HEK293 (cell line): ENCODE measurements at regions not wholly inside any gene's neighbourhood (a gene's known extent, or its start where the extent isn't known, plus 50 kb on each side); places are given as distances from the start of the nearest gene placed in this dataset.
"Not testable (repeated sequence)": the region's sequence is repeated elsewhere in the genome, so short reads cannot be mapped to it uniquely, and the experiment has no call there.

ENCODE experiments used
- FEZF1 ChIP-seq: fragments of 450-650 bp; formaldehyde crosslinking; IDR thresholded peaks from 2 replicates; pipeline ENCODE4 v1.5.1; 2016; ENCODE audit warnings: missing biosample characterization, missing genetic modification characterization
- KLF10 ChIP-seq: fragments of 450-650 bp; IDR thresholded peaks from 2 replicates; pipeline ENCODE4 v1.5.1; 2018; ENCODE audit warnings: missing biosample characterization, mild to moderate bottlenecking, missing genetic modification characterization
- MEIS1 ChIP-seq: sonication (generic); formaldehyde crosslinking; IDR thresholded peaks from 2 replicates; pipeline ENCODE4 v1.8.1; 2022; ENCODE audit warnings: missing genetic modification reagents, mild to moderate bottlenecking, borderline replicate concordance
- WT1 ChIP-seq: fragments of 450-650 bp; formaldehyde crosslinking; IDR thresholded peaks from 2 replicates; pipeline ENCODE4 v1.5.1; 2016; ENCODE audit warnings: missing biosample characterization, missing genetic modification characterization
- ZNF10 ChIP-seq: fragments of 450-650 bp; formaldehyde crosslinking; IDR thresholded peaks from 2 replicates; pipeline ENCODE4 v1.5.1; 2017; ENCODE audit warnings: missing biosample characterization, missing genetic modification characterization
- ZNF121 ChIP-seq: fragments of 450-650 bp; formaldehyde crosslinking; IDR thresholded peaks from 2 replicates; pipeline ENCODE4 v1.5.1; 2016; ENCODE audit warnings: missing biosample characterization, missing genetic modification characterization
- ZNF24 ChIP-seq: fragments of 450-650 bp; formaldehyde crosslinking; IDR thresholded peaks from 2 replicates; pipeline ENCODE4 v1.5.1; 2016; ENCODE audit warnings: missing biosample characterization, missing genetic modification characterization
- ZNF274 ChIP-seq, 2 experiments: fragments of 200-500 bp in 1 of 2; fragments of 450-650 bp in 1 of 2; sonication (Bioruptor generic) in 1 of 2; formaldehyde crosslinking in 1 of 2; IDR thresholded peaks; 2 replicates each; pipeline versions ENCODE4 v1.5.1 to v1.6.1; 2014 to 2016; ENCODE audit warnings: borderline replicate concordance in 1 of 2, inconsistent platforms in 1 of 2, low read length in 1 of 2, missing biosample characterization in 1 of 2, missing genetic modification characterization in 1 of 2
- ZNF324 ChIP-seq: fragments of 450-650 bp; formaldehyde crosslinking; IDR thresholded peaks from 2 replicates; pipeline ENCODE4 v1.5.1; 2016; ENCODE audit warnings: missing biosample characterization, missing genetic modification characterization
- ZNF354C ChIP-seq: fragments of 450-650 bp; formaldehyde crosslinking; IDR thresholded peaks from 2 replicates; pipeline ENCODE4 v1.5.1; 2016; ENCODE audit warnings: missing biosample characterization, missing genetic modification characterization, low read depth, borderline replicate concordance
- ZNF518A ChIP-seq: fragments of 450-650 bp; formaldehyde crosslinking; conservative IDR thresholded peaks from 2 replicates; pipeline ENCODE4 v1.5.1; 2016; ENCODE audit warnings: low read depth, missing biosample characterization, missing genetic modification characterization
- ZNF626 ChIP-seq: fragments of 450-650 bp; sonication (Bioruptor Pico); formaldehyde crosslinking; IDR thresholded peaks from 2 replicates; pipeline ENCODE4 v1.5.1; 2018; ENCODE audit warnings: missing biosample characterization, missing genetic modification characterization, inconsistent platforms
- TF ChIP-seq, protein P1 (sequence below): fragments of 450-650 bp; formaldehyde crosslinking; IDR thresholded peaks from 2 replicates; pipeline ENCODE4 v1.5.1; 2016; ENCODE audit warnings: missing biosample characterization, missing genetic modification characterization, low read depth
- TF ChIP-seq, protein P2 (sequence below): fragments of 450-650 bp; formaldehyde crosslinking; IDR thresholded peaks from 2 replicates; pipeline ENCODE4 v1.5.1; 2016; ENCODE audit warnings: missing biosample characterization, missing genetic modification characterization

DNA sequence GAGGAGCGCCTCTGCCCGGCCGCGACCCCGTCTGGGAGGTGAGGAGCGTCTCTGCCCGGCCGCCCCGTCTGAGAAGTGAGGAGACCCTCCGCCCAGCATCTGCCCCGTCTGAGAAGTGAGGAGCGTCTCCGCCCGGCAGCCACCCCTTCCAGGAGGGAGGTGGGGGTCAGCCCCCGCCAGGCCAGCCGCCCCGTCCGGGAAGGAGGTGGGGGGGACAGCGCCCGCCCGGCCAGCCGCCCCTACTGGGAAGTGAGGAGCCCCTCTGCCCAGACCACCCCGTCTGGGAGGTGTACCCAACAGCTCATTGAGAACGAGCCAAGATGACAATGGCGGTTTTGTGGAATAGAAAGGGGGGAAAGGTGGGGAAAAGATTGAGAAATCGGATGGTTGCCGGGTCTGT is 164.6 kb downstream of the TEX36 start:
- not testable (repeated sequence) for TF ChIP-seq ZNF24 (tag by site-specific recombination); ZNF324 (tag by site-specific recombination); ZNF354C (tag by site-specific recombination); MEIS1 (CRISPR knock-in tag); KLF10; ZNF626 (tag by site-specific recombination); FEZF1; ZNF518A (tag by site-specific recombination); WT1 (tag by site-specific recombination); ZNF121 (tag by site-specific recombination); ZNF274 (IDR thresholded peaks at IDR 0.05; ENCODE audit: low read length); ZNF274 (tag by site-specific recombination; IDR thresholded peaks at IDR 0.05; ENCODE audit: borderline replicate concordance); ZNF10 (tag by site-specific recombination)
- TF ChIP-seq, protein P1, sequence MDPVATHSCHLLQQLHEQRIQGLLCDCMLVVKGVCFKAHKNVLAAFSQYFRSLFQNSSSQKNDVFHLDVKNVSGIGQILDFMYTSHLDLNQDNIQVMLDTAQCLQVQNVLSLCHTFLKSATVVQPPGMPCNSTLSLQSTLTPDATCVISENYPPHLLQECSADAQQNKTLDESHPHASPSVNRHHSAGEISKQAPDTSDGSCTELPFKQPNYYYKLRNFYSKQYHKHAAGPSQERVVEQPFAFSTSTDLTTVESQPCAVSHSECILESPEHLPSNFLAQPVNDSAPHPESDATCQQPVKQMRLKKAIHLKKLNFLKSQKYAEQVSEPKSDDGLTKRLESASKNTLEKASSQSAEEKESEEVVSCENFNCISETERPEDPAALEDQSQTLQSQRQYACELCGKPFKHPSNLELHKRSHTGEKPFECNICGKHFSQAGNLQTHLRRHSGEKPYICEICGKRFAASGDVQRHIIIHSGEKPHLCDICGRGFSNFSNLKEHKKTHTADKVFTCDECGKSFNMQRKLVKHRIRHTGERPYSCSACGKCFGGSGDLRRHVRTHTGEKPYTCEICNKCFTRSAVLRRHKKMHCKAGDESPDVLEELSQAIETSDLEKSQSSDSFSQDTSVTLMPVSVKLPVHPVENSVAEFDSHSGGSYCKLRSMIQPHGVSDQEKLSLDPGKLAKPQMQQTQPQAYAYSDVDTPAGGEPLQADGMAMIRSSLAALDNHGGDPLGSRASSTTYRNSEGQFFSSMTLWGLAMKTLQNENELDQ (tag by site-specific recombination) = not testable (repeated sequence)
- TF ChIP-seq, protein P2, sequence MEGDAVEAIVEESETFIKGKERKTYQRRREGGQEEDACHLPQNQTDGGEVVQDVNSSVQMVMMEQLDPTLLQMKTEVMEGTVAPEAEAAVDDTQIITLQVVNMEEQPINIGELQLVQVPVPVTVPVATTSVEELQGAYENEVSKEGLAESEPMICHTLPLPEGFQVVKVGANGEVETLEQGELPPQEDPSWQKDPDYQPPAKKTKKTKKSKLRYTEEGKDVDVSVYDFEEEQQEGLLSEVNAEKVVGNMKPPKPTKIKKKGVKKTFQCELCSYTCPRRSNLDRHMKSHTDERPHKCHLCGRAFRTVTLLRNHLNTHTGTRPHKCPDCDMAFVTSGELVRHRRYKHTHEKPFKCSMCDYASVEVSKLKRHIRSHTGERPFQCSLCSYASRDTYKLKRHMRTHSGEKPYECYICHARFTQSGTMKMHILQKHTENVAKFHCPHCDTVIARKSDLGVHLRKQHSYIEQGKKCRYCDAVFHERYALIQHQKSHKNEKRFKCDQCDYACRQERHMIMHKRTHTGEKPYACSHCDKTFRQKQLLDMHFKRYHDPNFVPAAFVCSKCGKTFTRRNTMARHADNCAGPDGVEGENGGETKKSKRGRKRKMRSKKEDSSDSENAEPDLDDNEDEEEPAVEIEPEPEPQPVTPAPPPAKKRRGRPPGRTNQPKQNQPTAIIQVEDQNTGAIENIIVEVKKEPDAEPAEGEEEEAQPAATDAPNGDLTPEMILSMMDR = not testable (repeated sequence)
